K562 (cell line): ENCODE measurements at regions not wholly inside any gene's neighbourhood (a gene's known extent, or its start where the extent isn't known, plus 50 kb on each side); places are given as distances from the start of the nearest gene placed in this dataset.

ENCODE experiments used
- ATAC-seq: fragments of 200-7000 bp; cut with Tn5 transposase; 3 replicates; pipeline ENCODE4 v1.9.1; 2020; ENCODE audit warnings: moderate library complexity
- BruUV-seq: library from RNA; stranded (reverse); fragments of 400-500 nt; replicated peaks from 2 replicates; lab custom pipeline; 2021; lab: Mats Ljungman, UMichigan
- CTCF ChIA-PET: fragments of 300-600 bp; formaldehyde crosslinking; extraction: SDS; loops from one replicate; lab custom pipeline; 2021; ENCODE audit warnings: low intra/inter-chr PET ratio; lab: Yijun Ruan, JAX
- POLR2A ChIA-PET: fragments of 300-600, 350-650 bp; sonication (Branson Sonifier 250); formaldehyde crosslinking; extraction: SDS; loops from one replicate; lab custom pipeline; 2021; ENCODE audit warnings: antibody characterized with exemption, inconsistent platforms; lab: Yijun Ruan, JAX
- DNase-seq, 4 experiments: peaks; one replicate each; pipeline versions ENCODE4 v3.0.0 to v3.0.0-alpha.2; 2011 to 2018; ENCODE audit warnings: low spot score in 3 of 4, mixed read lengths in 3 of 4; ENCODE audit errors: extremely low read depth in 1 of 4
- FAIRE-seq: peaks from 2 replicates; lab custom pipeline; 2011; peaks lifted over from hg19 to GRCh38; lab: Jason Lieb, UNC
- H2AFZ ChIP-seq: 2 replicates; pipeline ENCODE4 v1.6.0; 2011; ENCODE audit warnings: low read depth, low read length, control low read depth, inconsistent platforms
- H3K27ac ChIP-seq: fragments of 200-600 bp; 3 replicates; pipeline ENCODE4 v1.8.0; 2011; ENCODE audit warnings: low read depth, mild to moderate bottlenecking, control low read depth, inconsistent platforms, low read length, moderate library complexity, mixed read lengths; ENCODE audit errors: extremely low read depth
- H3K27me3 ChIP-seq, 2 experiments: fragments of 300-600 bp in 1 of 2; 2 replicates in 1 of 2; 3 replicates in 1 of 2; pipeline versions ENCODE4 v1.6.0 to v1.8.0; 2011; ENCODE audit warnings: inconsistent platforms in 2 of 2, low read length in 2 of 2, mild to moderate bottlenecking in 1 of 2, mixed read lengths in 1 of 2, moderate library complexity in 1 of 2; ENCODE audit not compliant: control insufficient read depth in 2 of 2, insufficient read depth in 2 of 2
- H3K36me3 ChIP-seq: fragments of 300-600 bp; 3 replicates; pipeline ENCODE4 v1.8.0; 2011; ENCODE audit warnings: mild to moderate bottlenecking, low read length, inconsistent platforms; ENCODE audit not compliant: control insufficient read depth, insufficient read depth
- H3K4me1 ChIP-seq, 2 experiments: fragments of 200-600 bp in 1 of 2; replicated peaks in 1 of 2; 2 replicates in 1 of 2; 3 replicates in 1 of 2; pipeline versions ENCODE4 v1.5.1 to v1.8.0; 2011; ENCODE audit warnings: inconsistent platforms in 2 of 2, low read length in 2 of 2, mild to moderate bottlenecking in 1 of 2, mixed read lengths in 1 of 2, moderate library complexity in 1 of 2; ENCODE audit not compliant: control insufficient read depth in 2 of 2, insufficient read depth in 2 of 2
- H3K4me2 ChIP-seq: 2 replicates; pipeline ENCODE4 v1.6.1; 2011; ENCODE audit warnings: low read length, control low read depth, inconsistent platforms, mixed read lengths; ENCODE audit not compliant: insufficient read depth
- H3K4me3 ChIP-seq: fragments of 200-600 bp; sonication (generic), shearing (Covaris generic); 2 replicates; pipeline ENCODE4 v1.5.1; 2016; ENCODE audit warnings: control low read depth, inconsistent platforms
- H3K79me2 ChIP-seq: fragments of 200-600 bp; 3 replicates; pipeline ENCODE4 v1.8.0; 2011; ENCODE audit warnings: low read length, inconsistent platforms; ENCODE audit not compliant: control insufficient read depth, insufficient read depth
- H3K9ac ChIP-seq, 2 experiments: 2 replicates each; pipeline versions ENCODE4 v1.6.0 to v1.6.1; 2011; ENCODE audit warnings: low read depth in 2 of 2, low read length in 2 of 2, control low read depth in 1 of 2, inconsistent platforms in 1 of 2, mild to moderate bottlenecking in 1 of 2, mixed read lengths in 1 of 2; ENCODE audit not compliant: insufficient read depth in 1 of 2
- H3K9me1 ChIP-seq: one replicate; pipeline ENCODE4 v1.6.0; 2011; ENCODE audit warnings: inconsistent platforms, mild to moderate bottlenecking, low read length, moderate library complexity; ENCODE audit not compliant: control insufficient read depth, insufficient read depth
- H3K9me3 ChIP-seq: replicated peaks from 2 replicates; pipeline ENCODE4 v1.5.1; 2011; ENCODE audit warnings: low read depth, low read length, inconsistent platforms; ENCODE audit not compliant: control insufficient read depth, insufficient read depth
- H4K20me1 ChIP-seq: replicated peaks from 2 replicates; pipeline ENCODE4 v1.6.1; 2011; ENCODE audit warnings: low read length, inconsistent platforms, mixed read lengths; ENCODE audit not compliant: control insufficient read depth, insufficient read depth
- CHD2 ChIP-seq: IDR thresholded peaks from 2 replicates; pipeline ENCODE4 v1.6.1; 2011; ENCODE audit warnings: low read depth, low read length
- E2F3 ChIP-seq: fragments of 250-450 bp; sonication (Bioruptor Pico); IDR thresholded peaks from 2 replicates; pipeline ENCODE4 v1.4.0; 2020; ENCODE audit warnings: mild to moderate bottlenecking
- ETV6 ChIP-seq, 3 experiments: fragments of 150-350 bp in 1 of 3; sonication (generic) in 1 of 3; formaldehyde crosslinking in 1 of 3; IDR thresholded peaks; 2 replicates each; pipeline versions ENCODE4 v1.6.1 to v1.8.0; 2014 to 2022; ENCODE audit warnings: borderline replicate concordance in 2 of 3, low read depth in 2 of 3, antibody characterized with exemption in 1 of 3, low read length in 1 of 3, mild to moderate bottlenecking in 1 of 3, missing genetic modification reagents in 1 of 3
- GTF2F1 ChIP-seq: IDR thresholded peaks from 2 replicates; pipeline ENCODE4 v1.6.1; 2011; ENCODE audit warnings: low read depth, low read length, improper control_type of control experiment
- GTF3C2 ChIP-seq: IDR thresholded peaks from 3 replicates; pipeline ENCODE4 v1.6.1; 2011; ENCODE audit warnings: borderline replicate concordance, mild to moderate bottlenecking, moderate library complexity; ENCODE audit not compliant: insufficient read length; ENCODE audit errors: extremely low read depth
- PHF21A ChIP-seq: fragments of 450-650 bp; IDR thresholded peaks from 2 replicates; pipeline ENCODE4 v1.6.1; 2017; ENCODE audit warnings: low read depth, borderline replicate concordance
- PRMT5 ChIP-seq: sonication (generic); formaldehyde crosslinking; IDR thresholded peaks from 2 replicates; pipeline ENCODE4 v1.5.0; 2020; ENCODE audit warnings: missing genetic modification reagents
- THAP12 ChIP-seq: fragments of 250-450 bp; sonication (Bioruptor Pico); IDR thresholded peaks from 2 replicates; pipeline ENCODE4 v1.9.0; 2021; ENCODE audit warnings: mild to moderate bottlenecking, inconsistent platforms
- ZKSCAN1 ChIP-seq: fragments of 150-350 bp; IDR thresholded peaks from 2 replicates; pipeline ENCODE4 v1.6.1; 2016; ENCODE audit warnings: low read depth, low read length
- ZNF609 ChIP-seq: sonication (generic); formaldehyde crosslinking; IDR thresholded peaks from 2 replicates; pipeline ENCODE4 v1.8.1; 2023; ENCODE audit warnings: missing genetic modification reagents, mild to moderate bottlenecking, borderline replicate concordance
- ZSCAN29 ChIP-seq: fragments of 450-650 bp; IDR thresholded peaks from 2 replicates; pipeline ENCODE4 v1.6.1; 2017
- WGBS: fragments of 100-300 bp; shearing (Covaris generic); methylation state at CpG from one replicate; pipeline ENCODE4 v1.1.6; 2016; ENCODE audit warnings: low coverage, mixed read lengths; ENCODE audit not compliant: insufficient coverage; ENCODE audit errors: missing lambda C conversion rate; 5-methylcytosine and 5-hydroxymethylcytosine counted together
- in situ Hi-C: fragments of 300-500 bp; cut with MboI; formaldehyde crosslinking; loops from 4 replicates; pipeline ENCODE4 v1.15.0; 2018; ENCODE audit warnings: inconsistent platforms, mixed read lengths
- intact Hi-C: fragments of 100-400 bp; cut with micrococcal nuclease; formaldehyde crosslinking; loops from 2 replicates; pipeline ENCODE4 v1.14.2; 2022

GRCh38 chr17:72393553-72393952 lies 272.7 kb downstream of the SOX9 start:
- FAIRE-seq, result no peak
- H3K4me2 ChIP-seq, result no peak overlapping the region
- no peaks in the 10 kb centered on the region for H3K9me3 ChIP-seq
- no peaks in the 10 kb centered on the region for H3K9me1 ChIP-seq
- intact Hi-C loops, result no loop called here
- no peaks in the 10 kb centered on the region for H3K4me1 ChIP-seq
- no peaks in the 10 kb centered on the region for H3K36me3 ChIP-seq
- ATAC-seq, result no peak
- no peak overlapping the region for H3K4me3 ChIP-seq
- no peaks in the 10 kb centered on the region for H4K20me1 ChIP-seq
- H3K27me3 ChIP-seq, result 0 out of 5 replicates have a peak, but pooled peaks cover 0 to 4% of the 10 kb centered on the region in 2 experiments
- no peak for DNase-seq
- no peak overlapping the region for H3K9ac ChIP-seq
- whole genome bisulfite sequencing, result 0% methylated on average over 2 of the region's 2 CpGs
- H2AFZ ChIP-seq, result no peak overlapping the region
- ChIA-PET POLR2A (interaction anchor here (0.6 to 0.9 kb wide), 2 partner anchors 10 to 19 kb away, joined by 3 to 4 read pairs; no protein-coding TSS in a partner anchor), CTCF (no interaction called here)
- no peaks in the 10 kb centered on the region for H3K79me2 ChIP-seq
- in situ Hi-C loops, result no loop called here
- BruUV-seq, result no TSS peak
- TF ChIP-seq ZKSCAN1 (no peak), E2F3 (CRISPR knock-in tag) (no peak), PHF21A (no peak), GTF3C2 (no peak), PRMT5 (CRISPR knock-in tag) (no peak), GTF2F1 (no peak), ZSCAN29 (no peak), ZNF609 (CRISPR knock-in tag) (no peak), THAP12 (CRISPR knock-in tag) (no peak), CHD2 (no peak), ETV6 (IDR thresholded peaks at IDR 0.05; ENCODE audit: borderline replicate concordance in 1 of 2, low read depth in 2 of 2, low read length in 1 of 2) (no peak), ETV6 (CRISPR knock-in tag; IDR thresholded peaks at IDR 0.05; ENCODE audit: borderline replicate concordance) (no peak)
- no peak overlapping the region for H3K27ac ChIP-seq
